ENCODE measurements at regions not wholly inside any gene's neighbourhood (a gene's known extent, or its start where the extent isn't known, plus 50 kb on each side); places are given as distances from the start of the nearest gene placed in this dataset.

DNA sequence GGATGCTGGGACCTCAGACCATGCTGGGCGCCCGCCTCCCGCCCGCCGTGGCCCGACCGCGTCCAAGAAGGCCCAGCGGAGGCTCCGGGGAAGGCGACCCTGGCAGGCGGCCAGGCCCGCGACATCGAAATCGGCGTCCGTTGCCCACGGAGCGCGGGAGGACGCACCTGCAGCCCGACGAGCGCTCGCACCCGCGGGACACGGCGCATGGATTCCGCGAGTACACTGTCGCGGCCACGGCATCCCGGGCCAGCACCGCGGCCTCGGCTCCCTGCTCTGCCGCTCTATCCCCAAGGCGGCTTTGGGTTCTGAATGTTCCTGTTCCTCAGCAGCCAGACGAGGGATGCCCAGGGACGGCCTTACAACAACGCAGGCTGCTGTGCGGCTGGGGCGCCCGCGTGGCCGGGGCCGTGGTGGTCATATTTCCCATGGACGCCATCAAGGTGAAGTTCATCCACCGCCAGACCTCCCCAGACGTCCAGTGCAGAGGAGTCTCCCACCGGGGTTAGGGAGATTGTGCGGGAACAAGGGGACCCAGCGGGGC, 67.5 kb upstream of the ZNF722 start:
- intact Hi-C loops (cut with micrococcal nuclease) = no loop called here
- Histone ChIP-seq H3K9me3 (replicated peaks) (peaks cover 18% of the 10 kb centered on the region), H3K27ac (replicated peaks) (no peak overlapping the region), H3K4me1 (peaks cover 10% of the 10 kb centered on the region), H3K36me3 (no peaks in the 10 kb centered on the region), H3K4me3 (no peak overlapping the region), H3K27me3 (ENCODE audit: low read depth) (peaks cover 29% of the 10 kb centered on the region)
- no peak for TF ChIP-seq CTCF (IDR thresholded peaks at IDR 0.05; ENCODE audit: borderline replicate concordance)
- no peak for DNase-seq

GRCh38 chr7:63931985-63932577, 66.6 kb upstream of the ZNF722 start:
- peaks cover 2% of the 10 kb centered on the region for H3K4me1 ChIP-seq
- intact Hi-C loops (cut with micrococcal nuclease) = no loop called here
- H3K27me3 ChIP-seq (ENCODE audit: low read depth) = peaks cover 29% of the 10 kb centered on the region
- no peak overlapping the region for H3K4me3 ChIP-seq
- H3K36me3 ChIP-seq = no peaks in the 10 kb centered on the region
- H3K27ac ChIP-seq (replicated peaks) = no peak overlapping the region
- DNase-seq = no peak
- no peak for TF ChIP-seq CTCF (IDR thresholded peaks at IDR 0.05; ENCODE audit: borderline replicate concordance)
- H3K9me3 ChIP-seq (replicated peaks) = peaks cover 26% of the 10 kb centered on the region
